ENCODE measurements at regions not wholly inside any gene's neighbourhood (a gene's known extent, or its start where the extent isn't known, plus 50 kb on each side); places are given as distances from the start of the nearest gene placed in this dataset.

DNA sequence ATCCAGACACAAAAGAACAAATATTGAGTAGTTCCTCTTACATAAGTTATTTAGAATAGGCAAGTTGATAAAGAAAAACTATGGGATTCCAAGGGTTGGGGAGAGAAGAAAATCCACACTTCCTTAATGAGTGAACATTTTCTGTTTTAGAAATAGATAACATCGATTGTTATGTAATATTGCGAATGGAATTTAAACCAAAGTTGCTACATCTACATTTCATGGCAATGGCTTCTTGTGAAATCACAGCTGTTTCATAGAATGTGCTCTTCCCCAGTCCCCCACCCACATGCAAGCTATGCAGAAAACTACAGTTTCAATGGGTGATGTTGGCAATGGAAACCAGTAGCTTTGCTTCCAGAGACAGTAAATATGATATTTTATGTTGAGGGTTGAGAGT is 1639.5 kb downstream of the SI start:
- TF ChIP-seq, protein P1, sequence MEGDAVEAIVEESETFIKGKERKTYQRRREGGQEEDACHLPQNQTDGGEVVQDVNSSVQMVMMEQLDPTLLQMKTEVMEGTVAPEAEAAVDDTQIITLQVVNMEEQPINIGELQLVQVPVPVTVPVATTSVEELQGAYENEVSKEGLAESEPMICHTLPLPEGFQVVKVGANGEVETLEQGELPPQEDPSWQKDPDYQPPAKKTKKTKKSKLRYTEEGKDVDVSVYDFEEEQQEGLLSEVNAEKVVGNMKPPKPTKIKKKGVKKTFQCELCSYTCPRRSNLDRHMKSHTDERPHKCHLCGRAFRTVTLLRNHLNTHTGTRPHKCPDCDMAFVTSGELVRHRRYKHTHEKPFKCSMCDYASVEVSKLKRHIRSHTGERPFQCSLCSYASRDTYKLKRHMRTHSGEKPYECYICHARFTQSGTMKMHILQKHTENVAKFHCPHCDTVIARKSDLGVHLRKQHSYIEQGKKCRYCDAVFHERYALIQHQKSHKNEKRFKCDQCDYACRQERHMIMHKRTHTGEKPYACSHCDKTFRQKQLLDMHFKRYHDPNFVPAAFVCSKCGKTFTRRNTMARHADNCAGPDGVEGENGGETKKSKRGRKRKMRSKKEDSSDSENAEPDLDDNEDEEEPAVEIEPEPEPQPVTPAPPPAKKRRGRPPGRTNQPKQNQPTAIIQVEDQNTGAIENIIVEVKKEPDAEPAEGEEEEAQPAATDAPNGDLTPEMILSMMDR (IDR thresholded peaks at IDR 0.05): no peak
- no peak for TF ChIP-seq POLR2AphosphoS5 (IDR thresholded peaks at IDR 0.05)
